IMR-90 (cell line): ENCODE measurements at regions not wholly inside any gene's neighbourhood (a gene's known extent, or its start where the extent isn't known, plus 50 kb on each side); places are given as distances from the start of the nearest gene placed in this dataset.

ENCODE experiments used
- ATAC-seq: fragments of 200-7000 bp; cut with Tn5 transposase; 2 replicates; pipeline ENCODE4 v1.9.1; 2020; ENCODE audit warnings: low read depth, mild to moderate bottlenecking, moderate library complexity
- BruUV-seq: library from RNA; stranded (reverse); fragments of 400-500 nt; replicated peaks from 2 replicates; lab custom pipeline; 2021; lab: Mats Ljungman, UMichigan
- CTCF ChIA-PET: fragments of 300-600 bp; formaldehyde crosslinking; extraction: SDS; loops from one replicate; lab custom pipeline; 2021; ENCODE audit warnings: antibody characterized with exemption; lab: Yijun Ruan, JAX
- POLR2A ChIA-PET: fragments of 300-600 bp; sonication (Branson Sonifier 250); formaldehyde crosslinking; loops from one replicate; lab custom pipeline; 2022; ENCODE audit warnings: antibody characterized with exemption; ENCODE audit not compliant: unreplicated experiment; lab: Charles Lee
- DNase-seq: peaks from one replicate; pipeline ENCODE4 v3.0.0; 2013
- H2AFZ ChIP-seq: replicated peaks from 2 replicates; pipeline ENCODE3; 2013; ENCODE audit warnings: low read length, mild to moderate bottlenecking; ENCODE audit not compliant: poor library complexity
- H2AK5ac ChIP-seq: 2 replicates; pipeline ENCODE4 v1.6.1; 2013; ENCODE audit warnings: low read depth, low read length, inconsistent platforms
- H2AK9ac ChIP-seq: replicated peaks from 2 replicates; pipeline ENCODE3; 2013; ENCODE audit warnings: mild to moderate bottlenecking, low read depth, low read length, moderate library complexity; ENCODE audit not compliant: poor library complexity
- H2BK120ac ChIP-seq: 2 replicates; pipeline ENCODE4 v1.6.1; 2013; ENCODE audit warnings: low read depth, low read length, inconsistent platforms
- H2BK15ac ChIP-seq: 3 replicates; pipeline ENCODE4 v1.6.1; 2013; ENCODE audit warnings: low read depth, low read length, inconsistent platforms
- H2BK20ac ChIP-seq: 2 replicates; pipeline ENCODE4 v1.6.1; 2013; ENCODE audit warnings: low read depth, mild to moderate bottlenecking, inconsistent platforms, low read length, moderate library complexity
- H2BK5ac ChIP-seq: 2 replicates; pipeline ENCODE4 v1.6.1; 2013; ENCODE audit warnings: mild to moderate bottlenecking, low read depth, low read length, inconsistent platforms; ENCODE audit not compliant: poor library complexity, severe bottlenecking
- H3K14ac ChIP-seq: replicated peaks from 2 replicates; pipeline ENCODE4 v1.6.1; 2013; ENCODE audit warnings: low read depth, low read length, inconsistent platforms
- H3K18ac ChIP-seq: 2 replicates; pipeline ENCODE4 v1.6.1; 2013; ENCODE audit warnings: low read depth, low read length, control low read depth
- H3K23ac ChIP-seq: 2 replicates; pipeline ENCODE4 v1.6.1; 2013; ENCODE audit warnings: low read depth, low read length, inconsistent platforms
- H3K27ac ChIP-seq: 2 replicates; pipeline ENCODE4 v1.5.1; 2013; ENCODE audit warnings: mild to moderate bottlenecking, control low read depth, low read length; ENCODE audit not compliant: insufficient read depth
- H3K27me3 ChIP-seq: 2 replicates; pipeline ENCODE4 v1.6.1; 2013; ENCODE audit warnings: low read length; ENCODE audit not compliant: control insufficient read depth, insufficient read depth
- H3K36me3 ChIP-seq: 2 replicates; pipeline ENCODE4 v1.6.1; 2013; ENCODE audit warnings: low read length, mixed read lengths; ENCODE audit not compliant: control insufficient read depth, insufficient read depth
- H3K4ac ChIP-seq: 2 replicates; pipeline ENCODE4 v1.6.1; 2013; ENCODE audit warnings: low read depth, low read length, inconsistent platforms
- H3K4me1 ChIP-seq: 2 replicates; pipeline ENCODE4 v1.6.1; 2013; ENCODE audit warnings: low read length, mixed read lengths; ENCODE audit not compliant: control insufficient read depth, insufficient read depth
- H3K4me2 ChIP-seq: 2 replicates; pipeline ENCODE4 v1.6.1; 2013; ENCODE audit warnings: low read depth, mild to moderate bottlenecking, control low read depth, low read length, moderate library complexity
- H3K4me3 ChIP-seq: 2 replicates; pipeline ENCODE4 v1.5.1; 2013; ENCODE audit warnings: low read depth, mild to moderate bottlenecking, control low read depth, low read length, moderate library complexity; ENCODE audit not compliant: insufficient read depth
- H3K56ac ChIP-seq: 2 replicates; pipeline ENCODE4 v1.6.1; 2013; ENCODE audit warnings: low read length, inconsistent platforms; ENCODE audit not compliant: insufficient read depth; ENCODE audit errors: extremely low read depth
- H3K79me1 ChIP-seq, 2 experiments: 2 replicates each; pipeline ENCODE4 v1.6.1; 2013; ENCODE audit warnings: low read length in 2 of 2, inconsistent platforms in 1 of 2, low read depth in 1 of 2
- H3K9ac ChIP-seq: 2 replicates; pipeline ENCODE4 v1.6.1; 2013; ENCODE audit warnings: low read depth, low read length, control low read depth
- H3K9me1 ChIP-seq: 2 replicates; pipeline ENCODE4 v1.6.1; 2013; ENCODE audit warnings: low read length, inconsistent platforms; ENCODE audit not compliant: insufficient read depth
- H3K9me3 ChIP-seq: 2 replicates; pipeline ENCODE4 v1.6.1; 2013; ENCODE audit warnings: low read length; ENCODE audit not compliant: control insufficient read depth, insufficient read depth
- H4K20me1 ChIP-seq: 2 replicates; pipeline ENCODE4 v1.6.1; 2013; ENCODE audit warnings: low read length, inconsistent platforms; ENCODE audit not compliant: insufficient read depth
- H4K5ac ChIP-seq: 2 replicates; pipeline ENCODE4 v1.6.1; 2013; ENCODE audit warnings: mild to moderate bottlenecking, low read depth, low read length, control low read depth
- H4K8ac ChIP-seq, 2 experiments: 2 replicates each; pipeline ENCODE4 v1.6.1; 2013; ENCODE audit warnings: low read depth in 2 of 2, low read length in 2 of 2, control low read depth in 1 of 2, inconsistent platforms in 1 of 2
- H4K91ac ChIP-seq: 2 replicates; pipeline ENCODE4 v1.6.1; 2013; ENCODE audit warnings: low read depth, low read length, inconsistent platforms; ENCODE audit not compliant: insufficient read depth
- MAZ ChIP-seq: IDR thresholded peaks from 2 replicates; pipeline ENCODE4 v1.6.1; 2012; ENCODE audit warnings: low read depth, mild to moderate bottlenecking, low read length, improper control_type of control experiment, moderate library complexity, borderline replicate concordance
- MXI1 ChIP-seq: IDR thresholded peaks from 2 replicates; pipeline ENCODE4 v1.6.1; 2012; ENCODE audit warnings: low read depth, mild to moderate bottlenecking, low read length, moderate library complexity, borderline replicate concordance
- WGBS, 2 experiments: methylation state at CpG; one replicate each; pipeline versions ENCODE4 v1.1.5 to v1.1.7; 2013; ENCODE audit warnings: missing lambda C conversion rate in 2 of 2; ENCODE audit not compliant: insufficient read length in 1 of 2; ENCODE audit errors: extremely low coverage in 2 of 2; 5-methylcytosine and 5-hydroxymethylcytosine counted together
- dilution Hi-C: fragments of 300-500 bp; cut with HindIII; formaldehyde crosslinking; loops from one replicate; pipeline ENCODE4 v1.14.3; 2018; ENCODE audit warnings: low sequenced_read_pairs; ENCODE audit not compliant: unreplicated experiment
- in situ Hi-C: fragments of 300-500 bp; cut with MboI; formaldehyde crosslinking; loops from 3 replicates; pipeline ENCODE4 v1.14.3; 2019; ENCODE audit warnings: low sequenced_read_pairs, inconsistent platforms, mixed read lengths
- intact Hi-C: fragments of 100-400 bp; cut with micrococcal nuclease; formaldehyde crosslinking; loops from 2 replicates; pipeline ENCODE4 v1.10.0; 2022

- Histone ChIP-seq H3K79me1 (no peaks in the 10 kb centered on the region), H2BK20ac (no peak overlapping the region), H3K4me2 (no peak overlapping the region), H4K91ac (no peak overlapping the region), H3K36me3 (no peaks in the 10 kb centered on the region), H2BK5ac (no peak overlapping the region), H3K56ac (no peak overlapping the region), H3K4ac (no peak overlapping the region), H4K8ac (no peak overlapping the region), H4K5ac (no peak overlapping the region), H2AK9ac (no peak overlapping the region), H2AK5ac (no peak overlapping the region), H3K9ac (no peak overlapping the region), H3K9me1 (no peaks in the 10 kb centered on the region), H3K4me3 (no peak overlapping the region), H2BK120ac (no peak overlapping the region), H3K27ac (no peak overlapping the region), H3K23ac (no peak overlapping the region), H3K14ac (no peak overlapping the region), H3K9me3 (peaks cover 6% of the 10 kb centered on the region), H2BK15ac (no peak overlapping the region), H3K18ac (no peak overlapping the region), H3K4me1 (no peaks in the 10 kb centered on the region), H4K20me1 (no peaks in the 10 kb centered on the region), H2AFZ (no peak overlapping the region), H3K27me3 (no peaks in the 10 kb centered on the region)
- in situ Hi-C loops = no loop called here
- TF ChIP-seq MXI1 (no peak), MAZ (no peak)
- ChIA-PET CTCF (no interaction called here), POLR2A (no interaction called here)
- intact Hi-C loops = no loop called here
- dilution Hi-C loops = no loop called here
- ATAC-seq (no peak), DNase-seq (no peak)
- BruUV-seq = no TSS peak
- 29% methylated on average over 2 of the region's 2 CpGs; no CpG with 5 or more reads in 1 of the 2 experiments for WGBS, 2 experiments
Observed at GRCh38 chr22:22986008-22986407, 84.3 kb upstream of the GNAZ start.
